SHP77 (cell line): ENCODE measurements at regions not wholly inside any gene's neighbourhood (a gene's known extent, or its start where the extent isn't known, plus 50 kb on each side); places are given as distances from the start of the nearest gene placed in this dataset.
"Not testable (repeated sequence)": the region's sequence is repeated elsewhere in the genome, so short reads cannot be mapped to it uniquely, and the experiment has no call there.

ENCODE experiments used
- DNase-seq, 2 experiments: peaks; one replicate each; lab custom pipeline; 2025; lab: John Stamatoyannopoulos, UW

DNA sequence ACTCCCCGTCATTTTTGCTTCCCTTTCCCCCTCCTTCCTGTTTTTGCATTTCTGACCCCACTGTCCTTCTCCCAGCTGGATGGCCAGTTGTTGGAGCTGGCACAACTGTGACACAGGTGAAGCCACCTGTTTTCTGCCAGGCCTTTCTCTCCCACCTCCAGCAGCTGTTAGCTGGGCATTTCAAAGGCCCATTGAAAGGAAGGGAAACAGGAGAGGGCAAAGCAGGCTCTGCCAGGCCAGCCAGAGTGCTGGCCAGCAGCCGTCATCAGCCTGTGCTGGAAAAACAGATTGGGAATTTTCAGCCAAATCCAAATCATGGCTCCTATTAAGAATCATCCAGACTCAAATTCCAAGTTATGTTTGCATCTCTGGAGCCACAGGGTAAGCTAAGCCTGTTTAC lies 155.2 kb upstream of the C2CD4B start:
- no peak for DNase-seq

DNA sequence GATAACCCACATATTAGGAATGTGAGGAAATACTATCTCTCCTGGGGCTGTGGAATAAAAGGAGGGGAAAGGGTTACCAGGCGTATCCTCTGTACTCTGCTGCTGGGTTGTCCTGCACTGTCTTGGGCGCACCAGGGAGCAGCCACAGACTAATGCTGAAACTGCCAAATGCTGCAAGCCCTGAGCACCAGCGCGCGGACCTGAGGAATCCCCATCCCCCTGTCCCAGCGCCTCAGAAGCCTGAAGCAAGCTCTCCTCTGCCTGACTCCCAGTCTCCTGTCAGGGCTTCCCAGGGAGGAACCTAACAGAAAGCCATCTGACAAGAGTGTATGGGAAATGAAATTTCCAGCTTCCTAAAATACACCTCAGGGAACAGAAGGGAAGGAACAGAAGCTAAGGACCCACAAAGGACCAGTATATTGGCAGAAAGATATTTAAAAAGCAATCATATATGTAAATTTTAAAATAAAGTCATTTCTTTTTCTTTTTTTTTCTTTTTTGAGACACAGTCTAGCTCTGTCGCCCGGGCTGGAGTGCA lies 158.3 kb upstream of the C2CD4B start:
- no peak for DNase-seq

DNA sequence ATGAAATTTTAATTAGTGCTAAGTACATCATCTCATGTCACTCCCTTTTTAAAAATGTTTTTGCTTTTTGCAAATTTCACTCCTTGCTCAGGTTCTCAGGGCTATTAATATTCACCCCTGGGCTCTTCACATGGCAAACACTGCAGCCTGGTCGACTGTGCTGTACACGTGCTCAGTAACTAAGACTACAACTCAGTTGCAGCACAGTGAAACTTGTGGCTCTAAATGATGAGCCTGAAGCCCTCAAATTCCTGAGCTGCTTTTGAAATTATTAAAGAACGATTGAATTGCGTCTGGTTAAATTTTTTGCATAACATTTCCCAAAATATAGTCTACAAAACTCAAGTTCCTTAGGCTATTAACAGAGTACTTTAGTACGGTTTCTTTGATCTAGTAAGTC lies 159.3 kb upstream of the C2CD4B start:
- no peak for DNase-seq

DNA sequence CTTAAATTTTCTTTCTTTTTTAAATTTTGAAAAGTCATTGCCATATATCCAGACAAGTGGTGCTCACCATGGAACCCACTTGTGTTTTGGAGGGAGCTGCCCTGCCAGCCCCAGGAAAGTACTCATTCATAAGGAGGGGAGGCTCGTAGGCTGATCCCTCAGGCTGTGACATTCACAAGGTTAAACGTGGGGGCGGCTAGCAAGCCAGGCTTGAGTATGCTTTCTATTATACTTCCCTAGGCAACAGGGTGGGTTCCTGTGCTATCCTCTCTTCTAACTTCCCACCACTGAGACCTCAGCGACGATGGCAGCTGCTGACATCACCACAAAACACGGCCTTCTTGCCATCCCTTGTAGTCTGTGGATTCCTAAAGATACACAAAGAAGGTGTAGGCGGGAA lies 160.5 kb upstream of the C2CD4B start:
- DNase-seq = no peak

DNA sequence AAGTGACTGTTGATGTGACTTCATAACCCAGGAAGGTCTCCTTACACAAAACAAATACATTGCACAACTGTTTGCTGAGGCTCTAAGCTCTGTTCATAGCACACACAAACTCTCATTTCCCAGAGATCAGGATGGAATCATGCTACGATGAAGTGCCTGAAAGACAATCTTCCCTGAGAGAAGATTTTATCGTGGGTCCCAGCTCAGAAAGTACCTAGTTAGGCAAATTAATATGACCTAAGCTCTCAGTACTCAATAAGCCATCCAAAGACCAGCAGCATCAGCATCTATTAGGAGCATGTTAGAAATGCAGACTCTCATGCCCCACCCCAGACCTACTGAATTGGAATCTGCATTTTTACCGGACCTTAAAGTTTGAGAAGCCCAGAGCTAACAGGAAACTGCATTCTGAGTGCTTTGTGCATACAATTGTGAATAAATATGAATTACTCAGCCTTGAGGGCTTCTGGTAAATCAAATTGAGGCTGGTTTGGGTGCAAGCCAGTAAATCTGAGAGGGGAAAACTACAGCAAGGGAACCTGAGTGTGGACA lies 161.5 kb upstream of the C2CD4B start:
- peak in 1 of 2 experiments; percentile 7 for DNase-seq

DNA sequence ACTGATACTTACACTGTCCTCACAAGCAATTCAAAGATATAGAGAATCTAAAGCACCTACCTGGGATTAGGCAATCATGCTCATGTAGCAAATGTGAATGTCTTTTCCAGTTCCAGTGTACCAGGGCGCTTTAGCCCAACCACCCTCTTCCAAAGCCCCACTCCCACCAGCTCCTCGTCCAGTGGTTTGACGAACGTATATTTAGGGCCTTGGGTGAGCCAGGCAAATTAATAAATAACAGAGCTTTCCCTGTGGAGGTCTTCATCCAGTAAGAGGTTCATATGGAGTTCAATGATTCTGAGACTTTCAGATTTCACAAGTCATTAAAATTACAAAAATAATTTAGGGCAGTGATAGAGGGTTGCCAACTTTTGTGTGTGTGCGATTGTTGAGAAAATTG lies 162.3 kb upstream of the C2CD4B start:
- no peak for DNase-seq

DNA sequence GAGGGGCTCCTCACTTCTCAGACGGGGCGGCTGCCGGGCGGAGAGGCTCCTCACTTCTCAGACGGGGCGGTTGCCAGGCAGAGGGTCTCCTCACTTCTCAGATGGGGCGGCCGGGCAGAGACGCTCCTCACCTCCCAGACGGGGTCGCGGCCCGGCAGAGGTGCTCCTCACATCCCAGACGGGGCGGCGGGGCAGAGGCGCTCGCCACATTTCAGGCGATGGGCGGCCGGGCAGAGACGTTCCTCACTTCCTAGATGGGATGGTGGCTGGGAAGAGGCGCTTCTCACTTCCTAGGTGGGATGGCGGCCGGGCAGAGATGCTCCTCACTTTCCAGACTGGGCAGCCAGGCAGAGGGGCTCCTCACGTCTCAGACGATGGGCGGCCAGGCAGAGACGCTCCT lies 167.4 kb upstream of the C2CD4B start:
- not testable (repeated sequence) for DNase-seq

DNA sequence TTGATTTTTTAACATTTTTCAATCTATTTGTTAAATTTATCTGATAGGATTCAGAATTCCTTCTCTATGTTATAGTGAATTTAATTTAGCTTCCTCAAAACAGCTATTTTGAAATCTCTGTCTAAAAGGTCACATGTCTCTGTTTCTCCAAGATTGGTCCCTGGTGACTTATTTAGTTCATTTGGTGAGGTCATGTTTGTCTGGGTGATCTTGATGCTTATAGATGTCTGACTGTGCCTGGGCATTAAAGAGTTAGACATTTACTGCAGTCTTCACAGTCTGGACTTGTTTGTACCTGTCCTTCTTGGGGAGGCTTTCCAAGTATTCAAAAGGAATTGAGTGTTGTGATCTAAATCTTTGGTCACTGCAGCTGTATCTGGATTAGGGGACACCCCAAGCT lies 169.5 kb upstream of the C2CD4B start:
- no peak for DNase-seq

DNA sequence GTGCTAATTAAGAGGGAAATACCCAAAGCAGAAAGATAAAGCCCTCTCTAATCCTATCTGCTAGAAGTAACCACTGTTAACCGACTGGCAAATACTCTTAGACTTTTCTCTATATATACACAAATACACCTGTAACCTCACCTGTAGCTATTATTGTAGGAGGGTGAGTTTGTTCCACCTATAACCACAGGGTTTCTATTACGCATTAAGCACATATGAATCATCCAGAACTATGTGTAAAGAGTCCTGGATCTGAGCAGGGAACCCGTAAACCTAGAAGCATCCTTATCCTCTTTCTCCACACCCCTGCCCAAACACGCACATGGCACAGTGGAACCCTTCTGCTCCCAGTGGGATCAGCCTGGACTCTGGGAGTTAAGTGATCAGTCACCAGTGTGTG lies 172.8 kb upstream of the C2CD4B start:
- no peak for DNase-seq

DNA sequence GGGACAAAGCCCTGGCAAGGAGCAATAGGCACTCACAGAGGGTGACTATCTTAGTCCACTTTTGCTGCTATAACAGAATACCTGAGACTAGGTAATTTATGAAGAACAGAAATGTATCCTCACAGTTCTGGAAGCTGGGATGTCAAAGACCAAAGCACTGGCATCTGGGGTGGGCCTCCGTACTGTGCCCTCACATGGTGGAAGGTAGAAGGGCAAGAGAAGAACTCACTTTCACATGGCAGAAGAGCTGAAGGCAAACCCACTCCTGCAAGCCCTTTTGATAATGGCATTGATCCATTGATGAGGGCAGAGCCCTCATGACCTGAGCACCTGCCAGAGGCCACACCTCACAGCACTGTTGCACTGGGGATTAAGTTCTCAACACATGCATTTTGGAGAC lies 173.4 kb upstream of the C2CD4B start:
- no peak for DNase-seq

DNA sequence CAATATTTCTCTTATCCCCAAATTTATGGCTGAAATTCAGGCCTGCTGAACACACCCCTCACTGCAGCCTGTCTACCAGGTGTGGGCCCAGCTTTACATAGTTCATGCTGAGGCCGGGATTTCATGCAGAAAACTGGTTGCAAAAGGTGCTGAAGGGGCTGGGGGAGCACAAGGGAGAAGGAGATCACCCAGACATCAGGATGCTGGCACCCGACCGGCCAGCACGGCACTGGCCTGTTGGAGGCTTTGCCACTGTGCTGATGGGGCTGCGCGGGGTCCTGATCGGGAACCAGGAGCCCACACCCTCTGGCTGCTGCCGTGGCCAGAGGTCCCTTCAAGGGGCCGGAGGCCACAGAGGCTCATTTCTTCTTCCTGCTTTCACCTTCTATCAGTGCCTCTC lies 177.9 kb upstream of the C2CD4B start:
- DNase-seq = no peak

DNA sequence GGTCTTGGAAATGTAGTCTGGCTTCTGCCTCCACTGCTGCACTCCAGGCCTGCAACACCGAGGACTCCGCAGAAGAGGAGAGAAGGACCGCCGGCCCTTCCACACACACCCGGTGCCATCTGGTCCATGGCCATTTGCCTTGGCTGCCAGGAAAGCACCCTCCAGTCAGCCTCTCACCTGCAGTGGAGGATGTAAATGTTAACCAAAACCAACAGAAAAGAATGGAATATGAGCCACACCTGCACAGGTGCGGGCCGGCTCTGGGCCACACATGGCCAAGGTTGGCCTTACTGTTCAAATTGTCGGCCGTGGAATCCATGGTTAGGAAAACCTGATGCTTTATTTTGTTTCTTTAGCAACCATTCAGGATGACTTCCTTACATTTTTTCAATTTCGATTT lies 178.3 kb upstream of the C2CD4B start:
- DNase-seq = no peak

DNA sequence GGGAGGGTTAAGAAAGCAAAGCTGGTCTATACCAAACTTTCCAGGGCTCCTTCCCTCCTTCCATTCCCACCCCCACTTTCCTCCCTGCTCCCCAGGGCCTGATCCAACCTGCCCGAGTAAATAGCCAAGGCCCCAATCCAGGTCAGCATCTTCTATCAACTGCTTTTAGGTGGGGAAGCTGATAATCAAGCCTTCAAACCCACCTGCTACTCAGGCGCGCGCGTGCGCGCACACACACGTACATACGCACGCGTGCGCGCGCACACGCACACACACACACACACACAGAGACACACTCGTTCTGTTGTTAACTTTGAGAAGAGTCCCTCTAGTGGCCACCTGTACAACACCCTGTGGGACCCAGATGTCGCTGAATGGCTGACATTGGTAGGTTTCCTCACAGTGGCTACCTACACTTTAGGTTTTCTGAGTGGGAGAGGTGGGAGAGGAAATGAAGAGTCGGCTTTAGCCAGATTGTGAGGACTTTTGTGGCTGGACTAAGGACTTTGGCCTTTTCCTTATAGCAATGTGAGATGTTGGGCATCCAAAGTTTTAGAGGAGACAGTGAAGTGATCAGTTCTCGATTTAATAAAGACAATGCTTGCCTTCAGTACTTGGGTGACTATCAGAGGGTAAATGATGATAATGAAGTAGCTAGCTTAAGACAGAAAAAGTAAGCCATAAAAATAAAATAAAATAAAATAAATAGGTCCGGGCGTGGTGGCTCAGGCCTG lies 179.9 kb upstream of the C2CD4B start:
- DNase-seq = peak; percentile 66 to 86

DNA sequence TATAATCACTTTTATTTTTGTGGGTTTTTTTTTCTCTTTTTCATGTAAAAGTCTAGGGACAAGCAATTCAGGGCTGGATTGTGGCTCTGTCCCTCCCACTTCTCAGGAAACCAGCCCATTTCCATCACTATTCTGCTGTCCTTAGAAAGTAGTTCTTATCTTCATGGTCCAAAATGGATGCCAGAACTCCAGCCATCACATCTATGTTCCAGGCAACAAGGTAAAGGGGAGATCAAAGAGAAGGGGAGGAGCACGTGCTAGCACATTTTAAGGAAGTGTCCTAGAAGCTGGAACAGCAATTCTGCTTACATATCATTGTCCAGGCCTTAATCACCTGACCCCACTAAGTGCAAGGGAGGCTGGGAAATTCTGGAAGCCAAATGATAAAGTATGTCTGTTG lies 181.1 kb upstream of the C2CD4B start:
- DNase-seq = no peak

DNA sequence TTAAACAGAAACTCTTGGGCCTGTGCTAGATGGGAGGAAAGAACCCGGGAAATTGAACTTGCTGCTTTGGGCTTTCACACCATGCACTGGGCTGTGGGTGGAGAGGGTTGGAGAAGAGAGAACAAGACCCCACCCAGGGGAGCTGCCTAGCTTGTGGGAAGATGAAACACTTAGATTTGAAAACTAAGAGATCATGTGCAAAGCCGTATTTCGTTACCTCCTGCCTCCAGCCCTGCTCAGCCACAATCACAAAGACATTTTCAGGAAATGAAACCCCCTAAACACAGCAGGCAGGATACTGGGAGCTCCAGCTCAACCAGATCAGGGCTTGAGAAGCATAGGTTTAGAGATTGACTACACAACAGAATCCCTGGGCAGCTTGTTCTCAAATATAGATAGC lies 183.0 kb upstream of the C2CD4B start:
- DNase-seq = no peak

DNA sequence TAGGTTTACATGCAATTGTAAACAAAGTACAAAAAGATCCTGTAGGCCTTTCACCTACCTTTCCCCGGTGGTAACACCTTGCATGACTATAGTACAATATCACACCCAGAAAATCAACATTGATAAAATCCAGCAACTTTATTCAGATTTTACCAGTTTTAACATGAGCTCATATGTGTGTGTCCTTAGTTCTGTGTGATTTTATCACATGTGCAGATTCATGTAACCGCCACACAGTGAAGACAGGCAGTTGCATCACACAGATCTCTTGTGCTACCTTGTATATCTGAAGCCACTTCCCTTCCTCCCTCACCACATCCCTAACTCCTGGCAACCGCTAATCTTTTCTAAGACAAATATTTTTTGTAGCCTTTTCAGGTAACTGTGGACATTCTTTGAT lies 183.5 kb upstream of the C2CD4B start:
- no peak for DNase-seq

DNA sequence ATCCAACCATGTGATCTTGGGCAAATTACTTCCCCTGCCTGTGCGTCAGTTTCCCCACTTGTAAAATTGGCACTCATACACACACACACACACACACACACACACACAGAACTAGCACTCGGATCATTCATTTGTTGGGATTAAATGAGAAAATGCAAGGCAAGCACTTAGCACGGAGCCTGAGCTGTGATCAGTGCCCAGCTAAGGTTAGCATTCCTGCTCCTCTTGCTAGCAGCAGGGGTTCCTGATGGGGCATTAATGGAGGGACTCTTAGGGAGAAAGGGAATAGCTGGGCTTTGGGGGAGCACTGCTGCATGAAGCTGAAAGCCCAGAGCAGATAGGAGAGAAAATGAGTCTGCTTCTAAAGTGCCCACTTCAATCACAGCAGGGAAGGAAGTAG lies 187.7 kb upstream of the C2CD4B start:
- DNase-seq = no peak

DNA sequence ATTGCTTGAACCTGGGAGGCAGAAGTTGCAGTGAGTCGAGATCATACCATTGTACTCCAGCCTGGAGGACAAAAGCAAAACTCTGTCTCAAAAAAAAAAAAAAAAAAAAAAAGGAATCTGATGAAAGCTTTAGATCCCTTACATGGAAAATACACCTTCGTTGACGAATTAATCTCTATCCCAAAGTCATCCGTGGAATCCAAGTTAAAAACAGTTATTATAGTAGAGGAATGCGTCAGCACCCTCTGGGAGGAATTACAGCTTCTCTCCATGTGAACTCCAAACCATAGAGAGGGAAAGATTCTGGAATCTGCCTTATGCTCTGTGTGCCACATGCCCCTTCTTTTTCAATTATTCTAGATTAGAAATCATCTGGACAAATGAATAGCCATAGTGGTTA lies 192.3 kb upstream of the C2CD4B start:
- no peak for DNase-seq

DNA sequence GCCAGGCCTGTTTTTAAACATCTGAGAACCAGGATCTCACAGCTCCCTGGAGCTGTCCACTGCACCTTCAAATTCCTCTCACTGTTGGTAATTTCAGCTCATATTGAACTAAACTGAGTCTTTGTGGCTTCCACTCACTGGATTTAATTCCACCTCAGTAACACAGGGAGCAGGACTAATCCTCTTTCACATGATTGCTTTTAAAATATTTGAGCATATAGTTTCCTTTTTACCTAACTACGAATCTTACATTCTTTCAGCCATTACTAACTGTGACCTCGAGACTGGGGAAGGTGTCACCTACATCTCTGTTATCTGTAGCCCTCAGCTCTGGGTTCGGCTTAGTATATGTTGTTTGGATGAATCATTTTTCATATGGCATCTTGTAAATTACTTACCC lies 194.3 kb upstream of the C2CD4B start:
- no peak for DNase-seq

DNA sequence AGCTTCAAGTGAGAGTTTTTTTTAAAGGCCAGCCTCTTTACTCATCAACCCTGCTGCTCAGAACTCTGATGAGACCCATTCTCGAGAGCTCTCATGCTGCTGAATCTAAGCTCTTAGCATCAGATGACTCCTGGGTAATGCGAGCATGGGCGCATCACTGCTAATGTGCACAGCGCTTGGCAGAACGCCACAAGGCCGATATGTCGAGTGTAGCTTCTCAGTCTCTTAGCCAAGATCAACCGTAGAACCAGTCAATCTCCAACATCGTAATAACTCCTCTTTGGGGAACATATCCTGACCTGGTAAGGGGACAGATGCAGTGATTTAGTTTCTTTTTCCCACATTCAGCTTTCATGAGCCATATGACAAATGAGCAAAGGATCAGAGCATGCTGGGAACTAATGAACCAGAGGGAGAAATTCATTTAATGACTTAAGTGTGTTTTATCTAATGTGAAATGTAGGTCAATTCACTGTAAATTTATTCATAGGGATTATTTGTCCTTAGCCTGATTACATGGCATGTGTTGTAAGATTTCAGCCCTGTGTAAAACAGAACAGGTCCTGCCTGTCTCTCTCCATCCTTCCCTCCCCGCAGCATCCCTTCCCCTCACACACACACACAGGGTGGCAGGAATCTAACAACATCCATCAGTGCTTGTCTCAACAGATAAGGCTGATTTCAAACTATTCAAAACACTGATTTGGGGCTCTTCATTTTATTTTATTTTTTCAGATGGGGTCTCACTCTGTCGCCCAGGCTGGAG lies 195.4 kb upstream of the C2CD4B start:
- peak; percentile 31 to 73 for DNase-seq

DNA sequence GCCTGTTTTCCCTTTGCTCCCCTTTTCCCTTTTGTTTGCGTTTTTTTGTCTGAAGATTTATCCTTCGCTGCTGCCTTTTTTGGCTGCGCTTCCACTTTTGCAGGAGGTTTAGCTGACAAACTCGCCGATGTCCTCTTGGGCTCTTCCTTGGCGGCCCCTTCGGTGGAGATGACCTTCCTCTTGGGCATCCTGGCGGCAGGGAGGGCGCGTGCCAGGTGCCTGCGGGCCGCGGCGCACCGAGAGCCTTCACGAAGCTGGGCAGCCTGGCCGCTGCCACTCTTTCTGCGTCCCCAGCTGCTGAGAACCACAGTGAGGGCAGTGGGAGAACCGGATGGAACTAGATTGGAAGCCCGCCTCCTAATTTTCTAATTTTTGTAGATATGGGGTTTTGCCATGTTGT lies 197.1 kb upstream of the C2CD4B start:
- DNase-seq = no peak

DNA sequence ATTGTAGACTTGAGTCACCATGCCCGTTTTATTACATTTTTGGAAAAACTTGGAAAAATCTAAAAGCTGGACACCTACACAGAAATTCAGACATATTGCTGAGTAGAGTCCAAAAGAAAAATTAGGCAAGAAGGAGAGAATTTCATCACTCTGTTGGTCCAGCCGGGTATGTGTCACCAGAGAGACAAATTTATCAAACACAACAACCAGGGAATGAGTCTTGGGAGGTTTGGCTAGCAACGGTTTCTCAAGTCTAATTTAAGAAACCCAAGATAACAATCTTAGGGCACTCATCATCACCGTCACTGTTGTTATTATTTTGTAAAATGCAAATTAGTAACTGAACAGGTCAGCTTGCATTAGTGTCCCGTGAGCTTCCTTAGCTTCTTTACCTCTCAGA lies 197.5 kb upstream of the C2CD4B start:
- DNase-seq = no peak

DNA sequence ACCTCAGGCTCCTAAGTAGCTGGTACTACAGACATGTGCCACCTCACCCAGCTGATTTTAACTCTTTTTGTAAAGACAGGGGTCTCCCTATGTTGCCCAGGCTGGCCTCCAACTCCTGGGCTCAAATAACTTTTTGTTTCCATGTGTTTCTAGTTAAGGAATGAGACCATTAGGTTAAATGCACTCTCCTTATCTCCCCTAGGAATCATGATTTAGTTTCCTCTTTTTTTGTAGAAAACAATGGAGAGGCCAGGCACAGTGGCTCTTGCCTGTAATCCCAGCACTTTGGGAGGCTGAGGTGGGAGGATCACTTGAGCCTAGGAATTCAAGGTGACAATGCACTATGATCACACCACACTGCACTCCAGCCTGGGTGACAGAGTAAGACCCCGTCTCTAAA lies 198.8 kb upstream of the C2CD4B start:
- DNase-seq = no peak
